Tibial nerve (tissue), 4 donors: ENCODE measurements at regions not wholly inside any gene's neighbourhood (a gene's known extent, or its start where the extent isn't known, plus 50 kb on each side); places are given as distances from the start of the nearest gene placed in this dataset.
A peak's percentile ranks its signal among the peaks of the same experiment; 100 is the strongest.

Experiments used
- CTCF ChIP-seq, 5 experiments: fragments of 200-600 bp in 3 of 5; fragments of 450-650 bp in 2 of 5; sonication (generic) in 3 of 5; IDR thresholded peaks; one replicate each; pipeline ENCODE4 v1.5.1; 2016 to 2019; ENCODE audit warnings: antibody characterized with exemption in 5 of 5, mild to moderate bottlenecking in 3 of 5, moderate library complexity in 2 of 5
- EP300 ChIP-seq, 2 donors: sonication (generic); formaldehyde crosslinking; IDR thresholded peaks; one replicate each; pipeline ENCODE4 v1.6.1; 2017; ENCODE audit warnings: antibody characterized with exemption in 2 of 2, mild to moderate bottlenecking in 1 of 2

- TF ChIP-seq CTCF (IDR thresholded peaks at IDR 0.05) (peak in 4 of 5 experiments; percentile 13 to 30 (median 18)), EP300 (IDR thresholded peaks at IDR 0.05) (no peak)
Observed at GRCh38 chr5:108481355-108481931, 99.5 kb upstream of the FBXL17 start.
